CD4-positive, alpha-beta memory T cell (primary cell): ENCODE measurements at regions not wholly inside any gene's neighbourhood (a gene's known extent, or its start where the extent isn't known, plus 50 kb on each side); places are given as distances from the start of the nearest gene placed in this dataset.

Source experiments
- CTCF ChIA-PET: fragments of 350-600 bp; sonication (Branson Sonifier 250); formaldehyde crosslinking; loops from one replicate; lab custom pipeline; 2021; ENCODE audit warnings: inconsistent platforms; ENCODE audit not compliant: partially characterized antibody; lab: Charles Lee
- POLR2A ChIA-PET: fragments of 350-600 bp; sonication (Branson Sonifier 250); formaldehyde crosslinking; loops from one replicate; lab custom pipeline; 2021; ENCODE audit not compliant: partially characterized antibody; lab: Charles Lee
- DNase-seq, 5 donors: peaks; one replicate each; pipeline versions ENCODE4 v3.0.0 to v3.0.0-alpha.2; 2020 to 2022; ENCODE audit warnings: mixed read lengths in 1 of 5
- H3K27ac ChIP-seq: one replicate; pipeline ENCODE4 v1.7.0; 2013; ENCODE audit warnings: low read depth, low read length
- H3K27me3 ChIP-seq: 2 replicates; pipeline ENCODE4 v1.7.0; 2013; ENCODE audit warnings: mild to moderate bottlenecking, low read length, moderate library complexity; ENCODE audit not compliant: insufficient read depth
- H3K36me3 ChIP-seq: 2 replicates; pipeline ENCODE4 v1.7.0; 2013; ENCODE audit warnings: mild to moderate bottlenecking, low read length, moderate library complexity; ENCODE audit not compliant: insufficient read depth
- H3K4me1 ChIP-seq: 2 replicates; pipeline ENCODE4 v1.7.0; 2013; ENCODE audit warnings: mild to moderate bottlenecking, low read length, moderate library complexity; ENCODE audit not compliant: insufficient read depth
- H3K4me3 ChIP-seq, 2 donors: one replicate each; pipeline ENCODE4 v1.7.0; 2013; ENCODE audit warnings: low read length in 2 of 2, mild to moderate bottlenecking in 1 of 2
- H3K9me3 ChIP-seq, 2 donors: one replicate each; pipeline ENCODE4 v1.7.0; 2013; ENCODE audit warnings: low read length in 2 of 2, control low read depth in 1 of 2; ENCODE audit not compliant: control insufficient read depth in 1 of 2
- H3K27ac Mint-ChIP-seq, 7 donors: one replicate each; pipeline ENCODE4 v1.8.0; 2020 to 2021; ENCODE audit warnings: mixed read lengths in 7 of 7, mild to moderate bottlenecking in 6 of 7, inconsistent platforms in 3 of 7, moderate library complexity in 3 of 7
- H3K27me3 Mint-ChIP-seq, 2 donors: one replicate each; pipeline ENCODE4 v1.8.0; 2020 to 2021; ENCODE audit warnings: mixed read lengths in 2 of 2
- H3K36me3 Mint-ChIP-seq, 2 donors: one replicate each; pipeline ENCODE4 v1.8.0; 2020 to 2021; ENCODE audit warnings: mixed read lengths in 2 of 2, inconsistent platforms in 1 of 2, mild to moderate bottlenecking in 1 of 2
- H3K4me1 Mint-ChIP-seq, 4 donors: one replicate each; pipeline ENCODE4 v1.8.0; 2020 to 2021; ENCODE audit warnings: mixed read lengths in 4 of 4, mild to moderate bottlenecking in 1 of 4
- H3K4me3 Mint-ChIP-seq, 8 donors: one replicate each; pipeline ENCODE4 v1.8.0; 2020 to 2021; ENCODE audit warnings: mixed read lengths in 8 of 8, mild to moderate bottlenecking in 7 of 8, moderate library complexity in 6 of 8, inconsistent platforms in 3 of 8
- H3K9me3 Mint-ChIP-seq, 8 donors: one replicate each; pipeline ENCODE4 v1.8.0; 2020 to 2021; ENCODE audit warnings: mixed read lengths in 8 of 8, mild to moderate bottlenecking in 5 of 8, inconsistent platforms in 3 of 8, moderate library complexity in 1 of 8
- intact Hi-C: fragments of 100-400 bp; cut with micrococcal nuclease; formaldehyde crosslinking; loops from one replicate; pipeline ENCODE4 v1.15.1; 2023

- H3K36me3 Mint-ChIP-seq, result no peaks in the 10 kb centered on the region
- no peaks in the 10 kb centered on the region for H3K9me3 ChIP-seq
- H3K4me1 ChIP-seq, result no peaks in the 10 kb centered on the region
- peaks cover 0 to 12% (median 5%) of the 10 kb centered on the region in 8 donors for H3K9me3 Mint-ChIP-seq
- no peaks in the 10 kb centered on the region for H3K27me3 ChIP-seq
- H3K4me3 Mint-ChIP-seq, result no peak overlapping the region
- no peak overlapping the region for H3K4me3 ChIP-seq
- DNase-seq, result no peak
- H3K27ac ChIP-seq, result no peak overlapping the region
- intact Hi-C loops, result no loop called here
- no peak overlapping the region for H3K27ac Mint-ChIP-seq
- CTCF ChIA-PET, result no interaction called here
- H3K4me1 Mint-ChIP-seq, result no peaks in the 10 kb centered on the region
- H3K36me3 ChIP-seq, result no peaks in the 10 kb centered on the region
- no peaks in the 10 kb centered on the region for H3K27me3 Mint-ChIP-seq
- POLR2A ChIA-PET, result no interaction called here
Observed at GRCh38 chr3:74529145-74529544, 85.3 kb downstream of the CNTN3 start.

DNA sequence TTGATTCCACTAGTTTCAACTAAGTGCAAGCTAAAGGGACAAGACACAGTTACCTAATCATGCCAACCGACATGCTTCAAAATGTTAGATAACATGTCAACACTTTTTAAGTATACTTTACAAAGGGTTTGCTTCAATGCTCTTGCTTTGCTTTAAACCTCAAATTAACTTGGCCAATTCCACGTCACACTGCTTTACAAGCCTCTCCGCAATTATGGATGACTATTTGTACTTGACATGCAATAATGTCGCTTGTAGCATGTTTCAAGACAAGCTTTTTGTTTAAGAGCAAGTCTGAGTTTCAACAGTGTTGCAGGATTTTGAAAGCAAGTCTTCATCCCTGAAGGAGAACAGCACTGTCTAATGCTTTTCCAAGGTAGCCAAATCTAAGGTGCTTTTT lies 86.9 kb downstream of the CNTN3 start:
- CTCF ChIA-PET, result no interaction called here
- no peaks in the 10 kb centered on the region for H3K9me3 ChIP-seq
- Mint-ChIP-seq H3K27ac (no peak overlapping the region), H3K27me3 (no peaks in the 10 kb centered on the region), H3K4me1 (no peaks in the 10 kb centered on the region), H3K36me3 (no peaks in the 10 kb centered on the region), H3K9me3 (peaks cover 0 to 16% (median 5%) of the 10 kb centered on the region in 8 donors), H3K4me3 (no peak overlapping the region)
- DNase-seq, result no peak
- H3K36me3 ChIP-seq, result no peaks in the 10 kb centered on the region
- no peaks in the 10 kb centered on the region for H3K27me3 ChIP-seq
- H3K4me3 ChIP-seq, result no peak overlapping the region
- intact Hi-C loops, result no loop called here
- H3K27ac ChIP-seq, result no peak overlapping the region
- no peaks in the 10 kb centered on the region for H3K4me1 ChIP-seq
- POLR2A ChIA-PET, result no interaction called here

DNA sequence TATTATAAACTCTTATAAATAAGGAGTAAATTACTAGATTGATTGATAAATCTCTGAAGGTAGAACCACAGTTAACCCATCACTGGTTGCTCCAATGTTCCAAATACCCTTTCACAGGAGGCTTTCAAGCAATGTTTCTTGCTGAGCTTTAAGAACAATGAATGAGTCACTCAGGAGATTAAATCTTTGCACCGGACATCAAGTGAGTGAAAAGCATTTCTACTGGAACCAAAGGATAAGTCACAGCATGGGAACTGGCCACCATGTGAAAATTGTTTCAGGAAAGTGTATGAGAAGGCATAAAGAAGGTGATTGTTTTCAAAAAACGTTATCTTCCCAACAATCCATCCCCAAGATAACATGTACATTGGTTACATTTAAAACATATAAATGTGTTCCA lies 90.6 kb downstream of the CNTN3 start:
- Mint-ChIP-seq H3K27ac (no peak overlapping the region), H3K9me3 (peaks cover 0 to 7% (median 4%) of the 10 kb centered on the region in 8 donors), H3K36me3 (no peaks in the 10 kb centered on the region), H3K4me1 (no peaks in the 10 kb centered on the region), H3K4me3 (no peak overlapping the region), H3K27me3 (no peaks in the 10 kb centered on the region)
- ChIA-PET POLR2A (no interaction called here), CTCF (no interaction called here)
- DNase-seq, result no peak
- Histone ChIP-seq H3K4me3 (no peak overlapping the region), H3K27me3 (no peaks in the 10 kb centered on the region), H3K4me1 (no peaks in the 10 kb centered on the region), H3K9me3 (no peaks in the 10 kb centered on the region), H3K36me3 (no peaks in the 10 kb centered on the region), H3K27ac (no peak overlapping the region)
- intact Hi-C loops, result no loop called here

- H3K27me3 ChIP-seq, result no peaks in the 10 kb centered on the region
- ChIA-PET CTCF (no interaction called here), POLR2A (no interaction called here)
- H3K27me3 Mint-ChIP-seq, result no peaks in the 10 kb centered on the region
- no peaks in the 10 kb centered on the region for H3K9me3 ChIP-seq
- no peaks in the 10 kb centered on the region for H3K4me1 Mint-ChIP-seq
- H3K36me3 Mint-ChIP-seq, result no peaks in the 10 kb centered on the region
- DNase-seq, result no peak
- H3K9me3 Mint-ChIP-seq, result peaks cover 0 to 9% (median 6%) of the 10 kb centered on the region in 8 donors
- H3K36me3 ChIP-seq, result no peaks in the 10 kb centered on the region
- no peak overlapping the region for H3K4me3 ChIP-seq
- no peak overlapping the region for H3K27ac Mint-ChIP-seq
- no peak overlapping the region for H3K27ac ChIP-seq
- intact Hi-C loops, result no loop called here
- H3K4me3 Mint-ChIP-seq, result no peak overlapping the region
- H3K4me1 ChIP-seq, result no peaks in the 10 kb centered on the region
Observed at GRCh38 chr3:74520895-74521294, 93.6 kb downstream of the CNTN3 start.

DNA sequence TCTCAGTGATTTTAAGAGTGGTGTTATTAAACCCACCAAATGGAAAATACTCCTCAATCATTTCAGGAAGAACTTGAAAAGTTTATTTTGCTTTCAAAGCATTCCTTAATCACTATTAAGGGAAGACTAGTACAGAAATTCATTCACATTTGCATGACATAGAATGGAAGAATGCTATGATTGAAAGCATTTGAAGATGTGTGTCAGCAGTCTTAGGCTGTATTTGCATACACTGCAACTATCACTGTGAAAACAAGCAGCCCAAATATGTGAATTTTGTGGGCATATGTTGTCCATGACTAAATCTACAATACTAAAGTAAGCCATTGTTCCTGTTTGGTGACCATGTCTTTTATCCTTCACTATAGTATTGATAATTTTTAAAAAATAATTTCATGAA lies 95.8 kb downstream of the CNTN3 start:
- H3K27me3 Mint-ChIP-seq, result no peaks in the 10 kb centered on the region
- H3K27ac Mint-ChIP-seq, result no peak overlapping the region
- no peak overlapping the region for H3K4me3 Mint-ChIP-seq
- Histone ChIP-seq H3K27ac (no peak overlapping the region), H3K9me3 (no peaks in the 10 kb centered on the region), H3K36me3 (no peaks in the 10 kb centered on the region), H3K27me3 (no peaks in the 10 kb centered on the region), H3K4me3 (no peak overlapping the region), H3K4me1 (no peaks in the 10 kb centered on the region)
- H3K36me3 Mint-ChIP-seq, result no peaks in the 10 kb centered on the region
- peaks cover 0 to 9% (median 5%) of the 10 kb centered on the region in 8 donors for H3K9me3 Mint-ChIP-seq
- intact Hi-C loops, result no loop called here
- ChIA-PET POLR2A (no interaction called here), CTCF (no interaction called here)
- no peaks in the 10 kb centered on the region for H3K4me1 Mint-ChIP-seq
- DNase-seq, result no peak

GRCh38 chr3:74516019-74516418 lies 98.4 kb downstream of the CNTN3 start:
- intact Hi-C loops, result no loop called here
- H3K9me3 Mint-ChIP-seq, result peaks cover 0 to 9% (median 2%) of the 10 kb centered on the region in 8 donors
- H3K4me1 Mint-ChIP-seq, result no peaks in the 10 kb centered on the region
- Histone ChIP-seq H3K27ac (no peak overlapping the region), H3K27me3 (no peaks in the 10 kb centered on the region), H3K4me1 (no peaks in the 10 kb centered on the region), H3K4me3 (no peak overlapping the region), H3K36me3 (no peaks in the 10 kb centered on the region), H3K9me3 (no peaks in the 10 kb centered on the region)
- DNase-seq, result no peak
- H3K27me3 Mint-ChIP-seq, result no peaks in the 10 kb centered on the region
- no peak overlapping the region for H3K27ac Mint-ChIP-seq
- H3K4me3 Mint-ChIP-seq, result no peak overlapping the region
- ChIA-PET CTCF (no interaction called here), POLR2A (no interaction called here)
- no peaks in the 10 kb centered on the region for H3K36me3 Mint-ChIP-seq

DNA sequence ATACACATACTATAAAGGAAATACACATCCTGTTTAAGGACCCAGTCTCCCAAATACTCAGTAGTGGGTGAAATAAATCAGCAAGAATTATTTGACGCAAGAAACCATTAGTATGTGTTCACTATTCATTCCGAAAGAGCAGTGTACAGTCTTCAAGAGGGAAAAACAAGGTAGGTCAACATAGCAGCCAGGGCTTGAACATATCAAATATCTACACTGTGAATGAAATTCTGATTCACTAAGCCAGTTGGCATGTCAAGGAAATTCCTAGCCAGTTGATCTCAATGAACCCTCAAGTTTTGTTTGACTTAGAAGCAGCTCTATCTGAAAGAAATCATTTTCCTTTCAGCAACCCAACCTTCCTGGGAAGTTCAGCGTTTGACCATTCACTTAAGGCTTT lies 99.0 kb downstream of the CNTN3 start:
- CTCF ChIA-PET, result no interaction called here
- POLR2A ChIA-PET, result no interaction called here
- Histone ChIP-seq H3K9me3 (no peaks in the 10 kb centered on the region), H3K4me1 (no peaks in the 10 kb centered on the region), H3K36me3 (no peaks in the 10 kb centered on the region), H3K27ac (no peak overlapping the region), H3K4me3 (no peak overlapping the region), H3K27me3 (no peaks in the 10 kb centered on the region)
- no peaks in the 10 kb centered on the region for H3K27me3 Mint-ChIP-seq
- H3K4me3 Mint-ChIP-seq, result no peak overlapping the region
- H3K27ac Mint-ChIP-seq, result no peak overlapping the region
- H3K36me3 Mint-ChIP-seq, result no peaks in the 10 kb centered on the region
- no peak for DNase-seq
- no peaks in the 10 kb centered on the region for H3K4me1 Mint-ChIP-seq
- intact Hi-C loops, result no loop called here
- peaks cover 0 to 9% (median under 1%) of the 10 kb centered on the region in 8 donors for H3K9me3 Mint-ChIP-seq

- Mint-ChIP-seq H3K27me3 (no peaks in the 10 kb centered on the region), H3K36me3 (no peaks in the 10 kb centered on the region)
- POLR2A ChIA-PET, result no interaction called here
Observed at GRCh38 chr3:74511078-74511477, 103.4 kb downstream of the CNTN3 start.

More at GRCh38 chr3:74511078-74511477, 103.4 kb downstream of the CNTN3 start:
- Histone ChIP-seq H3K27ac (no peak overlapping the region), H3K4me3 (no peak overlapping the region), H3K27me3 (no peaks in the 10 kb centered on the region), H3K4me1 (no peaks in the 10 kb centered on the region), H3K9me3 (no peaks in the 10 kb centered on the region), H3K36me3 (no peaks in the 10 kb centered on the region)
- H3K9me3 Mint-ChIP-seq, result peaks cover 0 to 7% (median 2%) of the 10 kb centered on the region in 8 donors
- intact Hi-C loops, result no loop called here
- H3K4me3 Mint-ChIP-seq, result no peak overlapping the region
- CTCF ChIA-PET, result no interaction called here
- H3K4me1 Mint-ChIP-seq, result no peaks in the 10 kb centered on the region
- H3K27ac Mint-ChIP-seq, result no peak overlapping the region
- no peak for DNase-seq
